Daoy (cell line): ENCODE measurements at regions not wholly inside any gene's neighbourhood (a gene's known extent, or its start where the extent isn't known, plus 50 kb on each side); places are given as distances from the start of the nearest gene placed in this dataset.
A peak's percentile ranks its signal among the peaks of the same experiment; 100 is the strongest.

ENCODE experiments used
- DNase-seq: peaks from one replicate; pipeline ENCODE4 v3.0.0-alpha.2; 2015; ENCODE audit warnings: low read depth

DNA sequence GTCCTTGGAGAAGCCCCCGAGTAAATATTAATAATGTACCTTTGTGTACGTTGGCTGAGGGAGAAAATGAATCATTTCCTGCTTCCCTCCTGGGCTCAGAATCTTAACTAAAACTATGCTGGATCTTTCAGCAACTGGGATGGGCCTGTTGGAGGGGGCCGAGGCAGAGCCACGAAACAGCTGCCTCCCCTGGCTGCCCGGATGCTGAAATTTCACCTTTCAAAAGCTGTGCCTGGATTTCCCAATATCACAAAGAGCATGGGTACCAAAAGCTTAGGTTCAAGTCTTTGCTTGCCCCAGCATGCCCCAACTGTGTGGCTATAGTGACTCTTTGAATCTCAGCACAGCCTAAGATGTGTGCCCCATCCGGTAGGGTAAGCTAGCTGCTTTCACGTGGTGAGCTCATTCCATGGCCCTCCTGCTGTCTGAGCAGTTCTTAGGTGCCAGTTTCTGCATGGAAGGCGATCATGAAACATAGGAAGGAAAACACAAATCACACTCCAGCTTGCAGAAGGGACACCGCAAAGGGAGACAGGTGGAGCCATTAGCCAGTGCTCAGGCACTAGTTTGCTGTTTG is 473.5 kb downstream of the PTPRU start:
- DNase-seq: peak; percentile 84

DNA sequence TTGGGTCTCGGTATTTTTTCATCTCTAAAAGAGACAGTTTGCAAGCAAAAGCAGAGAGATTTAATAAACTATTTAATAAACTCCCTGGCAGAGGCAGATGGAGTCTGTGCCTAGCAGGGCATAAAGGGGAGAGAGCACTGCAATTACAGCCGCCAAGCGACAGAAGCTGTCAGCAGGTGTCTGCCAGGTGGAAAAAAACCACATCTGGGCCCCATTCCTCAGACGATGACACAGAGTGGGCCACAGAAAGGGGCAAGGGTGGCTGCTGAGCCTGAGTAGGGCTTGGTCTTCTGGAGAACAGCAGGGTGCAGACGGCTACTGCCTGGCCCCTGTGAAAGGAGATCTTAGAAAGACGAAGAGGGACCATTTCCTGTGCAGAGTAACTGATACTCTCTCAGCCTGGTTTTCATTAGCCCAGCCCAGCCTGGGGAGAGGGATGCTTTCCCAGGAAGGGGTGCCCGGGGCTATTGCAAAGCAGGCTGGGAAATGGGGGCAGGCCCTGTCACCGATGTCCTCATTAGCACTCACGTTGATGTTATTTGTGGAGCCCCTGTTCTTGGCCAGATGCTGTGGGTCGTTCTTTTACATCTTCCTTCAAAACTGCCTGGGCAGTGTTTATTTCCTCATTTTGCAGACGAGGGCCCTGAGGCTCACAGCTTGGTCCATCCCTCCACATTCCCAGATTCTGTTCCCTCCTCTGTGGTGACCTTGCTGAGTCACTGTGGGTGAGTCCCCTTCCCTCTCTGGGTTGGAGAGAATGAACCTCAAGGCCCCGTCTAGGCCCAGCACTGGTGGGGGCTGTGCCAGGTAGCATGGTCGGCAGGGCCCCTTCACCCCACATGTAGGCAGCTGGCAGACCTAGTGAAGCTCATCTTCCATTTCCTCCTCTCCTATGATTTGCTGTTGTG is 472.7 kb downstream of the PTPRU start:
- DNase-seq: peak; percentile 91

- peak; percentile 64 for DNase-seq
Observed at GRCh38 chr1:29708381-29708780, 472.1 kb downstream of the PTPRU start.

DNA sequence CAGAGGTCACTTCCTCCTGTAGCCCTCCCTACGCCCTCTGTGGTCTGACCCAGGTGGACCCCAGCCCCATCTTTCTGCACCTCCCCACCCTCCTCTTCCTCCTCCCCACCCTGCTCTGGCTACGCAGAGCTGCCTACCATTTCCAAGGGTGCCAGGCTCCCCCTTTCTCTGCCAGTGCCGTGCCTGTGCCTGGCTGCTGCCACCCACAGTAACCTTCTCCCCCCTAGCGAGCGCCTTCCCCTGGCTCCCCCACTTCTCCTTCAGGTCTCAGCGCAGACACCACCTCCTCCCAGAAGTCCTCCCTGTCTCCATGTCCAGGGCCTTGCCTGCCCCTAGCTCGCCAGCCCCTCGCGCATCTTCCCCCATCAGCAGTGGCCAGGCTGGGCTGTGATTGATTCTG is 471.5 kb downstream of the PTPRU start:
- DNase-seq: no peak

DNA sequence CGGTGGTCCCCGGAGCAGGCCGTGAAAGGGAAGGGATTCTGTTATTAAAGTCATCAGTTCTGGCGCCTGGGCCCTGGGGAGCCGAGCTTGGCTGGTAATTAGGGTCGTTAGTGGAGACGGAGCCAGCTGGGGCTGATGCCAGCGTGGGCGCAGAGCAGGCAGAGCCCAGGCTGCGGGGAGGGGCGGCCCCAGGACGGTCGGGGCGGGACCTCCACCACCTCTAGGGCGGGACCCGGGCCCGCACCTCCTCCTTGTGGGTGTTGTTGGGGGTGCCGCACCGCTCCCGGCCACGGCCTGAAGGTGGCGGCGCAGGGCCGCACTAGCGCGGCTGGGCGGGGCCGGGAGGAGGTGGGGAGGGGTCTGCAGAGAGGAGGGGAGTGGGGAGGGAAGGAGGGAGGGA is 470.6 kb downstream of the PTPRU start:
- DNase-seq: peak; percentile 85

DNA sequence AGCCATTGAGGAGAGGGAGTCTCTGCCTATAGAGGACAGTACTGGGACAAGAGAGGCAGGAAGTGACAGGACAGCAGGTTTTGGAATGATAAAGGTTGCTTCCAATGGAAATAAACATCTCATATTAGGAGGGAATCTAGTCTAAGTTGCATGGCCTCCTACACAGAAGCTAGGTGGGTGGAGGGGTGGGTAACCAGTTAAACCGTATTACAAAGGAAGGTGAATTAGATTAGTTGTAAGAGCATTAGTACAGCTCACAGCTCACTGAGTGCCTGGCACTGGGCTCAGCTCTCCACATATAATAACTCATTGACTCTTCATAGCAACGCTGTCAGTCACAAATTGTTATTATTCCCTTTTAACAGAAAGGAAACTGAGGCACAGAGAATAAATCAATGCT is 468.1 kb downstream of the PTPRU start:
- no peak for DNase-seq

GRCh38 chr1:29703596-29704370 is 467.5 kb downstream of the PTPRU start:
- DNase-seq: peak; percentile 53

DNA sequence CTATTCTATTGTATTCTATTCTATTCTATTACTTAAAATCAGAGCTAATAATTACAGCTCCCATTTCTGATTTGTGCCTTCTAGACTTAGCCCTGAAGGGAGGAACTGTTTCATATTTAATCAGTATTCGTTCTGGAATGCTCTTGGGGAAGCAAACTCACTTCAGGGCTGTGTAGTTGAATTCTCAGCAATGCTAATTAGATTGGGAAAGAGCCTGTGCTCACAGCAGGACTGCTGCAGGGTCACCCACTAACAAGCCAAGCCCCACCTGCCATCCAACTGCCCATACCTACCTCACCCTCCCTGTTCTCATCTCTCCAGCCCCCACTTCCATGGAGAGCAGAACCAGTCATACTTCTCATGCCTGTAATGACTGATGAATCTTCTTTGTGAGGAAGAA is 464.2 kb downstream of the PTPRU start:
- no peak for DNase-seq

DNA sequence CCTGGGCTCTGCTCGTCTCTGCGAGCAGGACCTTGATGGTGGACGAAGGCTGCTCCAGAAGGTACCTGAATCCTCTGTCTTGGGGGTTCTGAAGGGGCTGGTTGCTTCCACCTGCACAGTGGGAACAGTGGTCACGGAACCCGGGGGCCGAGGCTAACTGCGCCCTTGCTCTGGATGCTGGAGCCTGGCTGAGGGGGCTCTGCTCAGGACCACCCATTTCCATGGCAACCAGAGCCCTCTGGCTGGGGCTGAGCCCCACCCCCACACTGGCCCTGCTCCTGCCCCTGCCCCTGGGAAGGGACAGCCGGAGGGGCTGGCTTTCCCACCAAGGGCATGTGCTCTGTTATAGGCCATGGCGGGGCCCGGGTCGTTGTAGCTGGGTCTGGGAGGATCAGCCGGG is 462.3 kb downstream of the PTPRU start:
- no peak for DNase-seq

DNA sequence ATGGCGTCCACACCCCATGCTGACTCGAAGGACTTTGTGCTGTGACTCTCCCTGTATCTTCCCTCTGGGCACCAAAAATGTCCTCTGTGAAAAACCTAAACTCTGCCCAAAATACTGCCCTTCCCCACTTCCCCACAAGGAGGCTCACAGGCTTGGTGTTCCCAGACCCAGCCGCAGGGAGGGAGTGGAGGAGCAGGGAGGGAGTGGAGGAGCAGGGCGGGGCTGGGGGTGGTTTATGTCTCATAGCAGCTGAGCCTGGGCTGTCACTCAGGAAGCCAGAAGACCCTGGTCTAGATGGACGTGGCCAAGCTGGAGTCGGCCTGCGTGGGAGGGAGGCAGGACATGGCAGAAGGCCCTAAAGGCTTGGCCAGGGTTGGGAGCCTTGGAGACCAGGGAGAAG is 461.7 kb downstream of the PTPRU start:
- DNase-seq: peak; percentile 83

DNA sequence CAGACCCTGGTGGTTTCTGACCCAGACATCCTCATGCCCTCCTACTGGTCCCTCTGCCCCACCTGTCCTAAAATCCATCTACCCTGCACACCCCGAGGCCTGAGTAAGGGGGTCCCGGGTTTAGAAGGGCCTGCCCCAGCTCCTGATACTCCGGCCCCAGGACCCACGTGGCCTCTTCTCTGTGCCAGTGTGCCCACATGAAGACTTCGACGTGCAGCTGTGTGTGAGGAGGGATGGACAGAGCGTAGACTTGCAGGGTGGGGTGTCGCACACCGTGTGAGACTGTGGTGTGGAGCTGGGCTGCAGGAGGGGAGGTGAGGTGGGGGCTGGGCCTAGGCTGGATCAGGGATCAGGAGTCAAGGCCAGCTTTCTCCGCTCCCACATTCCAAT is 461.1 kb downstream of the PTPRU start:
- DNase-seq: no peak

- DNase-seq: no peak
Observed at GRCh38 chr1:29696656-29697390, 460.5 kb downstream of the PTPRU start.

DNA sequence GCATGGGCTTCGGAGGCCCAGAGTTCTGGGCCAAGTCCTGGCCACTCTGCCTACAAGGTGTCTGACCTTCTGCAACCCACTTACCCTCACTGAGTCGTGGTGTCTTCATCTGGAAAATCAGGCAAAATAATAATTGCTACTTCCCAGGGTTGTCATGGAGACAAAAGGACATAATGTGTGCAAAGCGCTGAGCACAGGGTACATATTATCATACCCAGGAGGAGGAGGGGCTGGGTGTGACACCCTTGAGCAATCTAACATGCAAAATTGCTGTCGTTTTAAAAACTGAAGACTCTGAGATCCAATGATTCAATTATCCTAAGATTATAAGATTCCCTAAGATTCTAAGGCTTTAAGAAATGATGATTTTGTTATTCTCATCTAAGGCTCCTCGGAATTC is 459.5 kb downstream of the PTPRU start:
- DNase-seq: no peak

GRCh38 chr1:29695036-29695435 is 458.7 kb downstream of the PTPRU start:
- no peak for DNase-seq

- no peak for DNase-seq
Observed at GRCh38 chr1:29691499-29691898, 455.2 kb downstream of the PTPRU start.

DNA sequence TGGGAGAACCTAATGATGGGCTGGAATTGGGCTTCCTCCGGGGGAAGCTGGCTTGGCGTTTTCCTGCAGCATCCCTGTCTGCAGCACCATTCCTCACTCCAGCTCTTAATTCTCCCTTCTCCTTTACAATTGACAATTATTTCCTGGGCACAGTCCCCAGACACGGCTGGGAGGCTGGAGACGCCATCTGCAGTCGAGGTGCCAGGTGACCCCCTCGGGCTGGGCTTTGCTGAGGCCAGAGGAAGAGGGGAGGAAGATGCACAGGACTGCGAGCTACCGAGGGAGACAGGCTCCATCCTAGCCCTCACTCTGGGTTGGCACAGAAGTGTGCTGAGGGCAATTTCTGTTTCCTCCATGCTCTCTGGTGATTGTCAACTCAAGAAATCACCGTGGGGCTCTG is 453.8 kb downstream of the PTPRU start:
- DNase-seq: no peak

GRCh38 chr1:29689372-29690030 is 453.2 kb downstream of the PTPRU start:
- no peak for DNase-seq

GRCh38 chr1:29688471-29689365 is 452.4 kb downstream of the PTPRU start:
- peak; percentile 88 for DNase-seq

- DNase-seq: no peak
Observed at GRCh38 chr1:29687601-29688244, 451.4 kb downstream of the PTPRU start.

DNA sequence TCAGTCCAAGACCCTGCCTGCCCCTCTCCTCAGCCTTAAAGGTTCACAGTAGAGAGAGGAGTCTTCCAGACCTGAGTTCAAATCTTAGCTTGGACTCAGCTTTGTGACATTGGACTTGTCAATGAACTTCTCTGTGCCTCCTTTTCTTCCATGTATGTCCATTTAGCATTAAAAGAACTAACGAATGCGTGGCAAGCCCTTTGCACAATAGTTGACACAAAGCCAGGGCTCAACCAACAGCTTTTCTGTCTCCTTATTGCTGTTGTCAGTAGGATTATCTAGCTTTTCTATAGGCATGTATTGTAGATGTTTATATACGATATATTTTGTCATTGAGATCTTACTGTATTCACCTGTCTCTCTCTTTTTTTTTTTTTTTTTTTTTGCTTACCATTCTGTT is 450.8 kb downstream of the PTPRU start:
- DNase-seq: no peak
